ENCODE measurements at regions not wholly inside any gene's neighbourhood (a gene's known extent, or its start where the extent isn't known, plus 50 kb on each side); places are given as distances from the start of the nearest gene placed in this dataset.

DNA sequence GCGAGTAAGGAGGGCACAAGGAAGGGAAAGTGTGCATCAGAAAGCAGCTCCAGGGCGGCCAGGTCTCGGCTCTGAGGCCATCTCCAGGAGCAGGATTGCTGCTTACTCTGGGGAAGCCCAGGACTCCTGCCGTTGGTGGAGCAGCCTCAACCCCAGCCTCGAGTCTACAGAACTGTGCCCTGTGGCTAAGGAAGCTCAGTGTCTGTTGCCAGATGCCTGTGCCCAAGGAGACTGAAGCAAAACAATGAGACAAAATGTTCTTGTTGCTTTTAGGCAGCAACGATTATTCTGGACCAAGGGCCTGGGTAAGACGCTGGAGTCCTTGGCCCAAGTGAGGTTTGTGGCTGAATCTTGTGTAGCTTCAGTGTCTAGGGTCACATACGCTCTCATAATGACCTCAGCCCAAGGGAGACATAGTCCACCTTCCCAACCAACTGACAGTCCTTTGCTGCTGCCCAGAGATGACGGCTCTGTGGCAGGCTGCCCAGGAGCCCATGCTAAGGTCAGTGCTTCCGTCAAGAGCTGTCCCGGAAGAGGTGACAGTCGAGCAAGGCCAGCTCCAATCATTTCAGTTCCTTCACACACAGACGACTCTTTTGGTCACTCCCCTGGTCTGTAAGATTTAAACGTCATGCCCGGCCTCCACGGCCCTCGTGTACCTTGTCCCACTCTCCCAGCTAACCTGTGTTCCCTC, 223.8 kb downstream of the TTC32 start:
- TF ChIP-seq, protein P1, sequence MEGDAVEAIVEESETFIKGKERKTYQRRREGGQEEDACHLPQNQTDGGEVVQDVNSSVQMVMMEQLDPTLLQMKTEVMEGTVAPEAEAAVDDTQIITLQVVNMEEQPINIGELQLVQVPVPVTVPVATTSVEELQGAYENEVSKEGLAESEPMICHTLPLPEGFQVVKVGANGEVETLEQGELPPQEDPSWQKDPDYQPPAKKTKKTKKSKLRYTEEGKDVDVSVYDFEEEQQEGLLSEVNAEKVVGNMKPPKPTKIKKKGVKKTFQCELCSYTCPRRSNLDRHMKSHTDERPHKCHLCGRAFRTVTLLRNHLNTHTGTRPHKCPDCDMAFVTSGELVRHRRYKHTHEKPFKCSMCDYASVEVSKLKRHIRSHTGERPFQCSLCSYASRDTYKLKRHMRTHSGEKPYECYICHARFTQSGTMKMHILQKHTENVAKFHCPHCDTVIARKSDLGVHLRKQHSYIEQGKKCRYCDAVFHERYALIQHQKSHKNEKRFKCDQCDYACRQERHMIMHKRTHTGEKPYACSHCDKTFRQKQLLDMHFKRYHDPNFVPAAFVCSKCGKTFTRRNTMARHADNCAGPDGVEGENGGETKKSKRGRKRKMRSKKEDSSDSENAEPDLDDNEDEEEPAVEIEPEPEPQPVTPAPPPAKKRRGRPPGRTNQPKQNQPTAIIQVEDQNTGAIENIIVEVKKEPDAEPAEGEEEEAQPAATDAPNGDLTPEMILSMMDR (IDR thresholded peaks at IDR 0.05) = no peak
- no peak for TF ChIP-seq POLR2A (IDR thresholded peaks at IDR 0.05)
- TF ChIP-seq EP300 (IDR thresholded peaks at IDR 0.05) = no peak
